ENCODE measurements at regions not wholly inside any gene's neighbourhood (a gene's known extent, or its start where the extent isn't known, plus 50 kb on each side); places are given as distances from the start of the nearest gene placed in this dataset.

- no peak for TF ChIP-seq EZH2 (IDR thresholded peaks at IDR 0.05)
- TF ChIP-seq FOXP2 (optimal IDR thresholded peaks at IDR 0.05; ENCODE audit: control extremely low read depth, extremely low read length, insufficient read depth), result no peak
- no peak for TF ChIP-seq POLR2AphosphoS5 (IDR thresholded peaks at IDR 0.05; ENCODE audit: borderline replicate concordance, low read depth, low read length)
Observed at GRCh38 chr16:62213763-62214162, 177.5 kb upstream of the CDH8 start.

All from SK-N-MC (cell line).